Glomerular endothelial cell (primary cell): ENCODE measurements at regions not wholly inside any gene's neighbourhood (a gene's known extent, or its start where the extent isn't known, plus 50 kb on each side); places are given as distances from the start of the nearest gene placed in this dataset.
"Not testable (repeated sequence)": the region's sequence is repeated elsewhere in the genome, so short reads cannot be mapped to it uniquely, and the experiment has no call there.

Experiments
- DNase-seq: peaks from one replicate; pipeline ENCODE4 v3.0.0-alpha.2; 2011; ENCODE audit warnings: low read depth, low spot score; ENCODE audit errors: extremely low read depth

DNA sequence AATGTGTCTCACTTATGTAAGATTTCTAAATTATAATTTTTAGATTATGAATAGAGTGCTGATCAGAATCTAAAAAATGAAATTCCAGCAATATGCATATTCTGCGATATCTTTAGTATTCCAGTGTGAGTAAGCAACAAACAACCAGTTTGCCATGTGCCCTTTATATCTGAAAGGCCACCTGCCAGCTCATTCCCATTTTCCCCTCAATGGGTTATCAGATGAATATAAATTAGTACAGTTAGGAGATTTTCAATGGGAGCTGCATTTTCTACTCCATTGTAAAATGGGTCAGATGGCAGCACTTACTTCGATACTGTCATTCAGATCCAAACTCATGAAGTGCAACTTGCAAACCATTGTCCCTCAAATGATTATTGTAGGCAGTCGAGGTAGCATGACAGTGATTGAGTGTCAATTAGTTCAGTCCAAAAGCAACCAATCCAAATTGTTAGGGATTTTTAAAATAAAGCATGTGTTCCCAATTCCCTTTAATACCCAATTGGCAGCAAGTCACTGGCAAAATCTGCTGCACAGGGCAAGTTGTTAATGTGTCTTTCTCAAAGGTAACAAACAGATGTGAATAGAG, 680.3 kb downstream of the LRRIQ3 start:
- DNase-seq = no peak

DNA sequence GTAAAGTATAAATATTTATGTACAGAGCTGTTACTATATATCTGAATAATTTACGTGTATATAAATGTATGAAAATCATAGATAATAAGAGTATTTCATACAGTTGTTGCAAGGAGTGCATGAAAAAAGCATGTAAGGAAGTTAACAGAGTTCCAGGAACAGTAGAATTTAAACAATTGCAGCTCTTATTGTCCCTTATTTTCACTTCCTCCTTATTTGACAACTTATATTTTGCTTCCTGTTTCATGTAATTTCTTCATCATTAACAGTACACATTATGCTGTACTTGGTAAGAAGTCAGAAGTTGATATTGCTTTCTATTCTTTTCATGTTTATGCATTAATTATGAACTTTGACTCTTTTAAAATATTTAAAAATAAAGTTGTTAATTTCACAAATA, 681.5 kb downstream of the LRRIQ3 start:
- DNase-seq = no peak

- DNase-seq = no peak
These were observed 686.9 kb downstream of the LRRIQ3 start for GRCh38 chr1:73511038-73511437.

DNA sequence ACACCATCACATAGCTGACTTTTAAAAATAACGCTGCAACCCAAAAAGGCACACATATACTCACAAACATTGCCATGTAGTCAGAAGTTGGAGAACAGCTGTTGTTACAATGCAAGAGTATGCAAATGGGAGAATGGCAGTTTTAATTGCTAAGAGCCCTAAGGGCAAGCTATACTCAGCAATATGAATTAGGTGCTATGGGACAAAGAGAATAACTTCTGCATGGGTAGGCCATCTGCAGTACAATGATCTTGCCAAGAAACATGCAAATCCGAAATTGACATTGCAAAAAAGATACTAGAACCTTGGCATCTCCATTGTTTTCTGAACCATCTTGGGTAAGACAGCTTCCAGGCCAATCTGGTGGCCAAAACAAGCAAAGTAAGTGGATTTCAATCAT, 697.8 kb downstream of the LRRIQ3 start:
- DNase-seq = no peak

- no peak for DNase-seq
These were observed 698.3 kb downstream of the LRRIQ3 start for GRCh38 chr1:73499671-73500070.

- no peak for DNase-seq
These were observed 706.4 kb downstream of the LRRIQ3 start for GRCh38 chr1:73491621-73492020.

GRCh38 chr1:73475316-73475870, 722.6 kb downstream of the LRRIQ3 start:
- no peak for DNase-seq

GRCh38 chr1:73472810-73473209, 725.2 kb downstream of the LRRIQ3 start:
- DNase-seq = no peak

DNA sequence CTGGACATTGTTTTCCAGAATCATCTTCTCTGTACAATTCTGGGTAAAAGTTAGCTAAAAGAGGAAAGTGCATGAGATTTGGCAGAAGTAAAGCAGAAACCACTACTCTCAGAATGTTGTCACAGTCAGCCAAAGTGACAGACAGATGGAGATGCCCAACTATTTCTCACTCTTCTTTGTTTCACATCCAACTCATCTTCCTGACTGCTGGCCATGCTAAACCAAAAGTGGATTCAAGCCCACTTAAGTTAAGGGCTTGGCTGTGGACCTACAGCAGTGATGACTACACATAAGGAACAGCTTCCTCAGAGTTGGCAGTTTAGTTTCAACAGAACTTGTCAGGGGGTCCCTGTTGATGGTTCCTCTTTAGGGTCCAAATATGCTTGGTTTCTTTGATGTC, 730.2 kb downstream of the LRRIQ3 start:
- DNase-seq = no peak

DNA sequence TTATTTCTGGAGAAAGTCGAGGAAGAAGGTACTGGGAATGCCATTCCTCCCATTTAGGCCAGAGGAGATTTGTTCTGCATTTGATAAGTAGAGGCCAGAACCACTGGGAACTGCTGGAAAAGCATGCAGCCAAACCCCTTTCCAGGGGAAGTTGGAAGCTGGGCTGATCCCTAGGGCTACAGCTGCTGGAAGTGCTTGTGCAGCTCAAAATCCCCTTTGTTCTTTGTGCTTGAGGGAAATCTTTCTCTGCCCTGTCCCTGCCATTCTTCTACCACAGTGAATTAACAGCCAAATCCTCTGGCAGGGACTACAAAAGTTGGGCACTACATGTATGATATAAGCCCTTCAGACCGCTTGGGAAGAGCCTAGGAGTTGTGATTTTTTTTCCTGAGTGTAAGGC, 734.1 kb downstream of the LRRIQ3 start:
- no peak for DNase-seq

GRCh38 chr1:73452522-73452921, 745.5 kb downstream of the LRRIQ3 start:
- DNase-seq = no peak

GRCh38 chr1:73450668-73451067, 747.3 kb downstream of the LRRIQ3 start:
- not testable (repeated sequence) for DNase-seq

- DNase-seq = no peak
These were observed 786.5 kb downstream of the LRRIQ3 start for GRCh38 chr1:73411479-73411878.

GRCh38 chr1:73401666-73402065, 796.3 kb downstream of the LRRIQ3 start:
- no peak for DNase-seq

GRCh38 chr1:73382966-73383365, 815.0 kb downstream of the LRRIQ3 start:
- no peak for DNase-seq

DNA sequence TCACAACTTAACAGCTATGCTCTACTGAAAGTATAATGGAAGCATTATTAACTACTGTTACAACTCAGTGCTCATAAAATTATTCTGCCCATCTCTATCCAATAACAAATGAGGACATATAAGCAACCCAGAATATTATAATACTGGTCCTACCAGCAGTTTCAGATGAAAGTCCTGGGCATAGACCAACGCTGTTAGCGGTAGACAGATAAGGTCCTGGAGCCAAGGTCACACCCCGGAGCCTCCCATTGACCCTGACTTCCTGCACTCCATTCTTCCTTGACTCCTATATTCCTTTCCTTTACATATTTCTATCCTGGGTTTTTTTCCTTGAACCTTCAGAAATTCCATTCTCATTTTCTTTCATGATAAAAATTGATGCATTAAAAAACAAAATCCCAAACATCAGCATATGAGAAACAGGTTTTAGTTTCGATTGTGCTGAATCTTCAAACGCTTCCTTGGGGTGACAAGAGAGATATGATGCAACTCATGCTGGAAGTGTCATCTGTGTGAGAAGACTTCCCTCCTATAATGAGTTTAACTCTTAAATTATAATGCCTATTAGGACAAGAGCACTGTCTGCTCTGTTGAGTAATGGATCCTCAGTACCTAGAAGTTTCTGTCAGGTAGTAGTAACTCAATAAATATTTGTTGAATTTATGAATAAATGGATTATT, 831.1 kb downstream of the LRRIQ3 start:
- DNase-seq = no peak

DNA sequence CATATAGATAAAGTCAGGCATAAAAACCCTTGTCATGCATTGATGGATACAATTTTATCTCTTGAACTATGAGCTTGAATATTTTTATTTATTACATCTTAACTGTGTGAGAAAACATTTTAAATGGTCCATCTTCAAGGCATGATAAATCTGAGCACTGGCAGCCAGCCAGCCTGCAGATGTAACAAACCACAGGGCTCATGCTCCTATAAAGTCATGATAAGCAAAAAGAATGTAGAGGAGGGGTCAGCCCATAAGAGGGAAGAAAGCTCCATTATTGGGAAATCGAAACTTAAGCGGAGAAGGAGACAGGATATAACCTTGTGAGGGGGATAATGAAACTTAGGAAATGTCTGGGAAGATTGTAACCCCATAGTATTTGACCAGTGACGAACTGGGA, 839.0 kb downstream of the LRRIQ3 start:
- no peak for DNase-seq

DNA sequence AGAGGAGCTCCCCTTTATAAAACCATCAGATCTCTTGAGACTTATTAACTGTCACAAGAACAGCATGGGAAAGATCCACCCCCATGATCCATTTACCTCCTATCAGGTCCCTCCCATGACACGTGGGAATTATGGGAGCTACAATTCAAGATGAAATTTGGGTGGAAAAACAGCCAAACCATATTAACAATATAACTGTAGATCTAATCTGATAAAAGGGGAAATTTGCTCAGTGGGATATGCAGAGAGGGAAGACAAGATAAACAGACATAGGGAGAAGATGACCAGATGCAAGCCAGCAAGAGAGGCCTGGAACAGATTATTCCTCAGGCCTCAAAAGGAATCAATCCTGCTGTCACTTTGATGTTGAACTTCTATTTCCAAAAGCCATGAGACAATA, 841.5 kb downstream of the LRRIQ3 start:
- no peak for DNase-seq

DNA sequence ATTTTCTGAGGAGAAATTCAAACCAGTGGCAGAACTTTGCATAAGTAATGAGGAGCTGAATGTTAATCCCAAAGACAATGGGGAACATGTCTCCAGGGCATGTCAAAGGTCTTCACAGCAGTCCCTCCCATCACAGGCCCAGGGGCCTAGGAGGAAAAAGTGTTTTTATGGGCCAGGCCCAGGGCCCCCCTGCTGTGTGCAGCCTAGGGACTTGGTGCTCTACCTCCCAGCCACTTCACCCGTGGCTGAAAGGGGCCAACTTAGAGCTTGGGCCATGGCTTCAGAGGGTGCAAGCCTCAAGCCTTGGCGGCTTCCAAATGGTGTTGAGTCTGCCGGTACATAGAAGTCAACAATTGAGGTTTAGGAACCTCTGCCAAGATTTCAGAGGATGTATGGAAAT, 854.0 kb downstream of the LRRIQ3 start:
- DNase-seq = no peak

GRCh38 chr1:73333847-73334503, 864.0 kb downstream of the LRRIQ3 start:
- no peak for DNase-seq

DNA sequence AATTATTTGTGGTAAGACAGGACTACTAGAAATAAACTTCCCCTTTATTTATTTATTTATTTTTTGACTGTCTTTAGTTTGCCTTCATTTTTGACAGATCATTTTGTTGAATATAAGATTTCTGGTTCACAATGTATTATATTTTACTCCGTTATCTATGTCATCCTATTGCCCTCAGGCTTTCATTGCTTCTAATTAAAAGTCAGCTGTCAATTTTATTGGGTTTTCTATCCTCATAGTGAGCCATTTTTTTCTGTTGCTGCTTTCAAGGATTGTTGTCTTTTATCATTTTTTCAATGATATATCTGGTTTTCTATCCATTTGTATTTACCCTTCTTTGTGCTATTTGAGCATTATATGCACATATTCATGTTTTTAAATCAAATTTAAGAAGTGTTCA, 866.2 kb downstream of the LRRIQ3 start:
- DNase-seq = no peak

DNA sequence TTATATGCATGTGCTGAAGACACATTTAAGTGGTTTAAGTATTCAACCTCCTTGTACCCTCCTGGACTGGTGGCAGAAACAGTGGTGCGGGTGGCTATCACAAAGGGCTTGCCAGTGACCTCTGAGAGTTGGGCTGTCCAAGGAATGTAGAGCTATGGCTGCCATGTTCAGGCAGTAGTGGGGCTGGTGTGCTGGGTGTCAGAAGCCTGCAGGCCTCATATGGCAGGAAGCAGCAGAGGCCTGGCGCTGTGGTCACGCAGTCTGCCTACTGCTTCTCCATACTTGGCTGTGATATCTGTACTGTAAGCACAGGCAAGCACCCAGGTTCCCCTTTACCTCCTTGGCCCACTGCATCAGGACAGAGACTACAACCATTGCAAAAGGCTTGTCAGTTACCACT, 870.0 kb downstream of the LRRIQ3 start:
- DNase-seq = no peak
